GM18867 (cell line): ENCODE measurements at regions not wholly inside any gene's neighbourhood (a gene's known extent, or its start where the extent isn't known, plus 50 kb on each side); places are given as distances from the start of the nearest gene placed in this dataset.
"Not testable (repeated sequence)": the region's sequence is repeated elsewhere in the genome, so short reads cannot be mapped to it uniquely, and the experiment has no call there.

Experiments
- ATAC-seq: cut with Tn5 transposase; IDR thresholded peaks from one replicate; pipeline ENCODE4 v1.9.1; 2021; ENCODE audit warnings: mild to moderate bottlenecking, moderate library complexity; ENCODE audit not compliant: unreplicated experiment

DNA sequence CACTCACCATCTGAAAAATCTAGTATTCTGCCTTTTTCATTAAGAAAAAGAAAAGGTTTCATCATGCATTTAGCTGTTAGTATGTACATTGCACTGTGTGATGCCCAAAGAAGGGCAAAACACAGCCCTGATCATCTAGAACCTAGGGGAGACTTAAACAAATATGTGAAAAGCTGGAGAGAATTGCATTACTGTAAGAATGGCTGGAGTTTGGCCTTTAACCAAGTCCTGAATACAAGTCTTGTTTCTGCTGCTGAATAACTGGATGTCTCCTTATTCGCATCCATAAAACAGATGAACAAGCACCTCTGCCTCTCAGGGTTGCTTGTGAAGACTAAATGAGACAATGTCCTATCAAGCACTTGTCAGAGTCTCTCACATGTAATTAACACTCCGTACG lies 233.4 kb upstream of the LRTM1 start:
- ATAC-seq: no peak

DNA sequence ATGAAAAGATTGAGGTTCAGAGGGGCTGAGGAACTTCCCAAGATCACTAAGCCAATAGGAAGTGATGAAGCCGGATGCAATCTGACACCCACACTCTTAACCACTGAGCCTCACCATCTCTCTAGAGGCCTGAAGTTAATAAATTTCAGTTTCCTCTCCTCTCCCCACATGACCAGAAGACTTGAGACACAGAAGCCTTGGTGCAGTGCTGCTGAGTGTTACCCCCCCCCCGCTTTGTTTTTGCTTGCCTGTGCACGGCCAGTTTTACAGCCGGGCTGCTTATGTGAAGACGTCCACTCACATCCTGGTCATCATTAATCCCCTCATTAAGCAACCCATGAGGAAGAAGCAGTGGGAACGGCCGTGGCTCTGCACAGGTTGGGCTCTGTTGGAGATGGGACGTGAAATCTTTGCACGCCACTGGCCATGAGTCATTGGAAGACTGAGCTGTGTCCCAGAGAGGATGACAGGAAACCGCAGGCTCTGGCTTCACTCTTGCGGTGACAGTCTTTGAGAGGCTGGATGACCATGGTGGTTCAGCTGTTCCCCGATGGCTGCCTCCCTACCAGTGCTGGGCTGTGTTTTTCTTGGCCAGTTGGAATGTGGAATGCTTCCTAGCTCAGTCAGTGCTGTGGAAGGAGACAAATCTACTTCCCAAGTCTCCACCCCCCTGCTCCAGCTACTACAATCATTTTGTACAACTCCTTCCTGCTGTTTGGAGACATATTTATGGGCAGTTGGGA lies 232.6 kb upstream of the LRTM1 start:
- ATAC-seq: peak; percentile 88

DNA sequence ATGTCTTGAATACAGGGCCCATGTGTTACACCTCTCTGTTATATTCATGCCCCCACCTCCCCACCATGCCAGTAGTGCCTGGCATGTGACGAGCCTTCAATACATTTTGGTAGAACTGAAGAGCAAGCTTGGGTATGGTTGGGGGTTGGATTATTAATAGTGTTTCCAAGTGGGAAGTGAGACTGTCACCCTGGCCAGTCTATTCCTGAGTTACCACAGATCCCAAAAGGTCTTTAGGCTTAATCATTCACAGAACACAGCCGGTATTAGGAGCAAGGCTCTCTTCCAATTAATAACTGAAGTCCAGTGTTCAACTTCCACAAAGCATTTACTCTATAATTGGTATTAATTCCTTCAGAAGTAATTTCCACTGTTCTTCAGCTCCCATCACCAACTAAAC lies 231.9 kb upstream of the LRTM1 start:
- no peak for ATAC-seq

DNA sequence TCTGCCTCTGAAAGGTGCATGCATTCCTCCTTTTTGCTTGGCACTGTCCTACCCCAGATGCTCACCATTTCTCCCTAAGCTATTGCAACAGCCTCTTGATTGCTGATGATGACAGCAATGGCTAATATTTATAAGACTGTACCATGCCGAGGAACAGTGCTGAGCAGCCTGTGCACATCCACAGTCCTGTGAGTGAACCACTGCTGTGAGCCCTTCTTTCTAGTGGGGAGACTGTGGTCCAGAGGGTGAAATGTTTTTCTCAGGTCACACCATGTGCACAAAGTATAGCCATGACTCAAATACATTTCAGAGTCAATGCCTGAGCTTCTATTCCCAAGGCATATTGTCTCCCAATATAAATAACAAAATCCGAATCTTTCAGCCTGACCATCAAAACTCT lies 231.2 kb upstream of the LRTM1 start:
- no peak for ATAC-seq

DNA sequence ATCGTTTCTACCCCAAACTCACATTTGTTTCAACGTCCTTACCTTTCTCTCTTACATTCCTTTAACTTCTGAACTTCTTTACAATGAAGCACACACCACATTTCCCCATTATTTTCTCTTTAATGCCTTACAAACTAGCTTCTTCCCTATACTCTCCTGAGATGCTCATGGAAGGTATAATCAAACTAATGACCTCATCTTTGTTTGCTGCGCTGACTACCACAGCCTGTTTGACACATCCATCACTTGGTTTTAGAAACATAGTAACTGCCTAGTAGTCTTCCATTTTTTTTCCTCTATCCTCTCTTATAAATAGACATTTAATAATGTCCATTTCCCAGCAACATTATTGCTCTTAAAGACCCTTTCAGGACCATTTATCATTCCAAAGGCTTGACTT lies 230.5 kb upstream of the LRTM1 start:
- no peak for ATAC-seq

DNA sequence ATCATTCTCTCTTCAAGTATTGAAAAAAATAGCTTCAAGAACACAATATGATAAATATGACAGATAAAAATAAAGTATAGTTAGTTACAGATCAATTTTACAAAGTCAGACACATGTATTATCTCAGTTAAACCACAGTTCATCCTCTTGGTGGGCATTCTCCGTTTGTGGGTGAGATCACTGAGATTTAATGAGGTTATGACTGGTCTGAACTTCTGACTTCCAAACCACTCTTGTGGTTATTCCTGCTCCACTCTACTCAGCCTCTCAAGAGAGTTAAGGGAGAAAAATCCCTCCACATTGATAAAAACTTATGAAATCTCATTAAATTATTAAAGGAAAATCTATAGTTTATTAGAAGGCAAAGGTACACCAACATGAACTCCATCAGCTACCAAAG lies 229.9 kb upstream of the LRTM1 start:
- no peak for ATAC-seq

DNA sequence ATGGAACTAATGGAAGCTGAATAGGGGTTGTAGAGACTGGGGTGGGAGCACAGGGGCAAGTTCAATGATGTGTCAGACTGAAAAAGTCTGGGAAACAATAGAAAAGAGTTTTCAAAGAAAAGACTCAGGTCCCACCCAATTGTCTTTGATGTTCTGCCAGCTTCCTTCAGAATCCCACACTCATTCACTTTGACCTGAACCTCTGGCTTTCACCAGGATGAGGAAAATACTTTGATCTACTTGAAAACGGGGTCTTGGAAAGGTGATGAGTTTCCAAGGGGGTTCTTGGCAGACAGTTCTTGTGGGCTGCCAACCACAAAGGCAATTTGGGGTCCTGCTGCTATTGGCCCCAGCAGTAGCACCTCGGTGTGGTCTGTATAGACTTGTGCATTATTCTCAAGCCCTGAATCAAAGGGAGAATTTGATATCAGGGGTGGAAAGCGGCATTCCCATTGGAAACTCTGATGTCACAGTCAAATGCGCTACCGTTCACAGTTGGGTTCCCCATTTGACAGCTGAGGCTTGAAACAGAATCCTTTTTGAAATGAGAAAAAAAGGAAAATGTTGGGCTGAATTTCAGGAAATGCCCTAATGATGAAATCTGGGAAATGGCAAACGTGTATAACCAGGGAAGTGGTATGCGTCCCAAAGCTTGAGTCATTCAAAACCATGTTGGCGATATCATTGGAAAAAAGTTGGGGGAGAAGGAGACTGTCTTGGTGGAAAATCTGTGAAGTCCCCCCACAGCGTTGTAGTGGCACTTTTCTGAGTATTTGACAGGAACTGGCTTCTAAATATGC lies 229.2 kb upstream of the LRTM1 start:
- ATAC-seq: no peak

DNA sequence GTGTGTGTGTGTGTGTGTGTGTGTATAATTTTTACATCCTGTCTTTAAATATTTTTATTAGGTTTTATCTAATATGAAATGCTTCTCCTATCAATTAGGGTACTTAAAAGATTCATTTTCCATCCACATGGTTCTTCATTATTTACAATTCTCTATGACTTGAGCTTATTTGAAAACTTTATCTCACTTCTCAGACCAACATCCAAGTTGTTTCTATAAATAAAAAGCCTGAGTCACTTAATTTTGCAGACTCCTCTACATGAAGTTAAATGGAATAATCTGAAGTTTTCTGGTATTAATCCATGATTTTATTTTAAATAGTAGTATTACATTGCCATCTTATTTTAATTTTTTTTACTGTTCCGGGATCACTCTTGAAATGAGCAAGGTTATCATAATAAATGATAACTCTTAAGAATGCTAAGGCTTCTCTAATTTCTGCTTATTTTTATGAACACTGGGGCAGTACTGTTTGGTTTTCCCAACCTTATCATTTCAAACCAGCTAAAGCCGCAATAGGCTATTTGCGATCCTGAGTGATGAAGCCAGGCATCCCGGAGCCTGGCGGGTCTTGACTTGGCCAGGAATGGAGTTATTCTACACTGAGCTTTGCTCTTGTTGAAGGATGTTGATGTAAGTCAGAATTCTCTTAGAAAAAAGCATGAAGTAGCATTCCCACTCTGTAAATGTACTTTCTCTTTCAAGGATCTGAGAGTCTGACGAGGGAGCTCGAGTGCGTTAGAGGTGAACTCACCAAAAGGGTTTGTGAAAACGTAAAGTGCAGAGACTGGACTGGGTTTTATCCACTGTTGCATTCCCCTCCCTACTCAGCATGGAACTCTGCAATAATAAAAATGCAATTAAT lies 220.2 kb upstream of the LRTM1 start:
- ATAC-seq: no peak

DNA sequence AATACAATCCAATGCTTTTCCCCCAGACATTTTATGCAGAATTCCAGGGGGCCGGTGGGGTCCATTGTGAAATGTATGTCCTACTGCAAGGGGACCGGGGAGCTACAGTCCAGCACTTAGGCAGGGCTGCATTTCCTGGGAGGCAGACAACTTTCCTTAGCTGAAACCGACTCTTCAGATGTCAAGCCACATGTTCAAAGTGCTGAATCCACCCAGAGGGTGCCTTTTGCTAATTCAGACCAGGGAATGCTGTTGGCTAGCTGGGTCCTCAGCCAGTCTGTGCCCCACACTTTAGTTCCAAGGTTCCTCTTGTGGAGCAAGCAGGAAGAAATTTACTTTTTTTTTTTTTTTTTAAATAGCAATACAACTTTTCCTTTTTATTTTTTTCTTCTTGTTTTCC lies 219.5 kb upstream of the LRTM1 start:
- no peak for ATAC-seq

DNA sequence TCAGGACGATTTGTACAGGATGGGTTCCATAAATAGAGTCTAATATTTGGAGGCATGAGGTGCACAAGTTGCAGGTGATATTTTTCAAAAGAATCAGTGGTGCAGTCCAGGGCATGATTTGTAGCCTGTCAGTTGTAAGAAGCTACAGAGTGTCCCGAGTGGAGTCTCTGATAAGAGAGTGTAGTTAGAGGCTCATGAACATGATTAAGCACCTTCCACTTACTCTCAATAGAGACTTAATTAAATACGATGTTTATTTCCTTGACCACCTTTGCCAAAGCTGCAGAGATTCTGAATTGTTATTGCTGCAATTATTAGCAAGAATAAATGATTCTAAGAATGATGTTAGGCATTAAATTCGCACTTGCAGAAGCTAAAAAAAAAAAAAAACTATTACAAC lies 218.4 kb upstream of the LRTM1 start:
- ATAC-seq: no peak

DNA sequence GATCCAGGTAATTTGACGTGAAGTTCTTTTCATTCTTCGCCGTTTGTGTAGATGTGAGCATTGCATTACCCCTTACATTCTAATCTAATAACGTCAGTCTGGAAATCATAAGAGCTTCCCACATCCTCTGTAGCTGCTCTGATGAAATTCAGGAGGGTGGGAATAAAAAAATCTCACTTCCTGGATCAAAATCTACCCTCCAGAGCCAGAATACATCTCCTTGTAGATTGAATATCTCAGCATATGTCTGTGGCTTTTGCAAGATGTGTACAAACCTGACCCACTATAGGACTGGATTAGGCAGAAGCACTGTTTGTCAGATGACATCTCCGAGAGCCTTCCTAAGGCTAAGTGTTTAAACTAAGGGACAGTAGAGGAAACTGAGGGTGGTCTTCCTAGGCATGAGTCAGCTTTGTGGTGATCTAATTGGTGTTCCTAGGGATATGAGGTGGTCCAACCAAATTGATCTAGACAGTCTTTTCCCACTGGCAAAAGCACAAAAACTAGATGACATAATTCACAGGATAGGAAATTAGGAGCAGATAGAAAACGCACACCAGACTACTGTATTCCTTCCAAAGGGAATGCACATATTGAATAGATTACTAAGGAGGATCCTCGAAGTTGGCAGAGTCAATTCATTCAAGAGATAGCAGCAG lies 216.3 kb upstream of the LRTM1 start:
- ATAC-seq: no peak

DNA sequence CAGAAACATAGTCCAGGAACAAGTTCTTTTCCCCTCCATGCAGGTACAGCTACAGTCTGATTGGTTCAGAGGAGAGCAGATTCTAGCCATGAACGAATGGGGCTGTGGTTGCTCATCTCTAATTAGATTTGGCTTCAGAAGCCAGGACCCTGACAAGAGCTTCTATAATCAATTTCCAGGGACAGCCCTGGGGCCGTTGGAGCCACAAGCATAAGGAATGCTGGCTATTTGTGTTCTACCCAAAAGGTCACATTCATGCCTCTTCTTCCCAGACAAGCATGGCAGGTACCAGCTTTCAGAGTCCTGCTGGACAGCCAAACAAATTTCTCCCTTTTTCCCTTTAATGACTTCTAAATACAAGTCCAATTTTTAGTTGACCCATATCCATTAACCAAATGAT lies 215.5 kb upstream of the LRTM1 start:
- no peak for ATAC-seq

DNA sequence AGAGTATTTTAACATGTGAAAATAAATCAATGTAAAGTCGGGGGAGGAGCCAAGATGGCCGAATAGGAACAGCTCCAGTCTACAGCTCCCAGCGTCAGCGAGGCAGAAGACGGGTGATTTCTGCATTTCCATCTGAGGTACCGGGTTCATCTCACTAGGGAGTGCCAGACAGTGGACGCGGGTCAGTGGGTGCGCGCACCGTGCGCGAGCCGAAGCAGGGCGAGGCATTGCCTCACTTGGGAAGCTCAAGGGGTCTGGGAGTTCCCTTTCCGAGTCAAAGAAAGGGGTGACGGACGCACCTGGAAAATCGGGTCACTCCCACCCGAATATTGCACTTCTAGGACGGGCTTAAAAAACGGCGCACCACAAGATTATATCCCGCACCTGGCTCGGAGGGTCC lies 208.4 kb upstream of the LRTM1 start:
- not testable (repeated sequence) for ATAC-seq

DNA sequence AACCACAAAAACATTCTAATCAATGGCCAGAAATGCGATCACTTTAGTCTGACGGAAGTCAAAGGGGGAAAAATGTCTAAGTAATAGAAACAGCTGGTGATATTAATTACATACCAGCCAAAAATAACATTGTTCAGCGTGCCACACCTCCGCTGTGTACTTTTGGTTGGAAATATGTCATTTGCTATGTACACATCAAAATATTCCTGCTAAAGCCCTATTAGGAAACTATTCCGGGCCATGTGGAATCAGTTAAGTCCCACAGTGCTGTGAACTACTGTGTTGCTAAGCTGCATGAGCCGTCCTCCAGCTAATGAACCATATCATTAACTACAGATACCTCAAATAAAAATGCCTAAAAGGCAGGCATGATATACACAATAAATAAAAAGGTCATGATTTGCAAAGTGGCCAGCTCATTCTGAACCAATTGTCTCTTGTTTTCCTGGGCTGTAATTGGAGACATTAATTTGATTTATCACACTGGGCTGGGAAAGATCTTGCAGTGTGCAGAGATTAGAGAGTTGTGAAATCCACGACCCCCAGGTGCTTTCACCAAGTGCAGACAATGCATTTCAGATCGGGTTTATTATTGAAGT lies 200.5 kb upstream of the LRTM1 start:
- no peak for ATAC-seq

DNA sequence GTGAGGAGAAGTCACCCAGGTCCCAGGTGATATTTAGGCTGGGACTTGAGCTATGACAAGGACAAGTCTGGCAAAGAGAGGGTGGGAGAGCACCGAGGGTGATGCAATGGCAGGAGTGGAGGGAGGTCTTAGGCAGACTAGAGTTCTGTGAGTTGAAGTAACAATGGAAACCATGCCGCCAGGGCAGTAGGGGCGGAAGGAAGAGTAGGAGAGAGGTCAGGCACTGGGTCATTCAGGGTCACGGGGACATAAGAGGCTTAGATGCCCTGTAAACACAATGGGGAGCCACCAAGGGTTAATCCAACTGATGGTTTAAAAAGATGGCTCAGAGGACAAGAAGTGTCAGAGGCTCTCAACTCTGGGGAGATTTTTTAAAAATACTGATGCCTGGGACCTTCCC lies 199.7 kb upstream of the LRTM1 start:
- no peak for ATAC-seq

DNA sequence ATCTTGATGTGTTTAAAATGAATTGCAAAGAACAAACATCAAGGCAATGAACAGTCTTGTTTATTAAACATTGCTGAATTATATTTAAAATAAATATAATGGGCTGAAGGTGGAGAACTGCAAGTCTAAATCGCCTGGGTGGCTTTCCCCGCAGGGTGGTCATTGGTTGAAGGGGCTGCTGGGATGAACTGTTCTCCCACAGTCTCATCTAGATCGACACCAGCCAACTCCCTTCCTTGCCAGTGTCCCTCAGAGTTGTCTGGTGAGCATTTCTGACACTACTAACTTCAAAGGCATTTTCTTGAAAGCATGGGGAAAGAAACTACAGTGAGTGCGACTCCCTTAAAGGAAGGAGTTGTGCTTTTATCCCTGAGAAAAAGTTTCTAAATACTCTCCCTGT lies 196.5 kb upstream of the LRTM1 start:
- ATAC-seq: no peak
